Stimulated activated CD4-positive, alpha-beta T cell treated with anti-CD3 and anti-CD28 coated beads, TNF-alpha, amount 100 ng/mL, for 1 hour (primary cell): ENCODE measurements at regions not wholly inside any gene's neighbourhood (a gene's known extent, or its start where the extent isn't known, plus 50 kb on each side); places are given as distances from the start of the nearest gene placed in this dataset.

ENCODE experiments used
- DNase-seq, 3 donors: peaks; one replicate each; pipeline ENCODE4 v3.0.0-alpha.2; 2020; ENCODE audit warnings: low read depth in 3 of 3, low spot score in 1 of 3

DNA sequence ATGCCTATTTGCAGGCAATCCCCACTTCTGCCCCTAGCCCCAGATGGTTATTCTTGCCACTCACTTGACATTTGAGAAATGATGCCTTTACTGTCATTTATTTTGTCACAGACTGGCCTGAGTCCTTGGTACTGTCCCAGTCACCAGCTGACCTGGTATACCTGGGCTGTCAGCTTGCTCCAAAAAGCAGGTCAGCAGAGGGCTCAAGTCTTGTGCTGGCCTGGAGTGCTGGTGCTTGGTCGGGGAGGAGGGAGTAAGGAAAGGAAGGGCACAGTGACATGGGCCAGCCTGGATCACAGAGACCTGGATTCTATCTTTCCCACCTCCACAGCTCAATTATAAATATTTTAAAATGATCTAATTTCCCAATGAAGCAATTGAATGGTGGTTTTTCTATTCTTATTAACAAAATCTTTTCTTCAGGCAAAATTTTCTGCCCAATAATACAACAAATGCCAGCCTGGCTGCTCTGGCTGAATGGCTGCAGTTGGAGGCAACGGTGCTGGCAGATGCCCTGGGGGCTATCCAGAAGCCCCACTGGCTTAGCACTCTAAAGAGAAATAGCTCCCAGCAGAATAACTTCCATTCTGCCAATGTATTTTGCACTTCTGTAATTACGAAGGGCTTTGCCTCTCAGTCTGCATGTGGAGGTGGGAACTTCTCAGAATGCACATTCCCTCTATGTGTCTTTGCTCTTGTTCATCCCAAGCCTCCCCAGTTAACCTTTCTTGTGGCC lies 160.6 kb downstream of the GADD45G start:
- no peak for DNase-seq

DNA sequence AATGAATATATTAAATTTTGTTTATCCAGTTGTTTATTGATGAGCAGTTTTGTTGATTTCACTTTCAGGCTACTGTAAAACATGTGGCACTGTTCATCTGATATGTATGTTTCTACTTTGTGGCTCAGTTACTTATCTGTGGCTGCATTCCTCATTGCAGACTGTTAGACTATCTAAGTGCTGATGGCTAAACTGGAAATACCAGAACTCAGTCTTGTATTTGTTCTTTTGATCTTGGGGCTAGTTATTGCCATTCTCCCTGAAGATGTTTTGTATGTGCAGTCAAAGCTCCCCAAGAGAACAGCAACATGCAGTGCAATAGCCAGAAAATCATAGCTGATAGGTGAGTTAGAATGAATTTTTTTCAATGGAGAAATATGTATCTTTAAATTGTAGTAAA lies 162.2 kb downstream of the GADD45G start:
- no peak for DNase-seq

DNA sequence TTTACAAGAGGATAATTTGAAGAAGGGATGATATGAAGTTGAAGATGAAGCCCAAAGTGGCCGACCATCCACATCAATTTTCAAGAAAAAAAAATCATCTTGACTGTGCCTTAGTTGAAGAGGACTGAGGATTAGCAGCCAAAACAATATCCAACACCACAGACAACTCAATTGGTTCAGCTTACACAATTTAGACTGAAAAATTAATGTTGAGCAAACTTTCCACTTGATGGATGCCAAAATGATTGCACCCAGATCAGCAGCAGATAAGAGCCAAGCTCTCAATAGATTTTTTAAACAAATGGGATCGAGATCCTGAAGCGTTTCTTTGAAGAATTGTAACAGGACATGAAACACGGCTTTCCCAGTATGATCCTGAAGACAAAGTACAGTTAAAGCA lies 163.2 kb downstream of the GADD45G start:
- no peak for DNase-seq

DNA sequence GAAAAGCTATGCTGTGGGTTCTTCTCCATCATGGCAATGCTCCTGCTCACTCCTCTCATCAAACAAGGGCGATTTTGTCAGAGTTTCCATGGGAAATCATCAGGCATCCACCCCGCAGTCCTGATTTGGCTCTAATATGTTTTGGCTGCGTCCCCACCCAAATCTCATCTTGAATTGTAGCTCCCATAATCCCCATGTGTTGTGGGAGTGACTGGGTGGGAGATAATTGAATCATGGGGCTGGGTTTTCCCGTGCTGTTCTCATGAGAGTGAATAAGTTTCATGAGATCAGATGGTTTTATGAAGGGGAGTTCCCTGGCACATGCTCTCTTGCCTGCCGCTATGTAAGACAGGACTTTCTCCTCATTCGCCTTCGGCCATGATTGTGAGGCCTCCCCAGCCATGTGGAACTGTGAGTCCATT lies 163.8 kb downstream of the GADD45G start:
- no peak for DNase-seq

DNA sequence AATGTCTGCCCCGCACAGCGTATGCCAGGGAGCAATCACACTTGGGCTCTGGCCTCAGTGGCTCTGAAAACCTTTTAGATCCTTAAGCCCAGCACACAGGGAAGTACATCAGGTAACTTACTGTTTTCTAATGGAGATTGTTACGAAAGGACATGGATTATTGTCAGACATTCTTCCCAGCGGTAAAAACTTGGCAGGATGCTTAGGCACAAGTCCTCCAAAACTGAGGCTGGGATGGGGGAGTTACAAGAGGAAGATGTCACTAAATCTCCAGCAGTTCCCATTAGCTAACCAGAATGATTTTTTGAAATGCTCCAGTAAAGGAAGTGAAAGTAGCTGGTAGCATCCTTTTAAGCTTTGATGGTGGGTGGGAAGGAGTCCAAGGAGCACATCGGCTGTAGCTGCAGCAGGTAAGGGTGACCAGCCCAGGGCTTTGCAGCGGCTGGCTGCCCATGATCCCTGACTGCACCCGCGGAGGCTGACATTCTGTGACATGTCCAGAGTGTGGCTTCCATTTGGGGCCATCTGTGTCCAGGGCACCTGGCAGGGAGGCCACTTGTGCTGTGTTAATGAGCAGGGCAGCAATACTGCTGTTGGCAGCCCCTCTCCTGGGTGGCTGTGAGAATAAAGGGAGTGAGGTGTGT lies 165.8 kb downstream of the GADD45G start:
- DNase-seq = no peak

DNA sequence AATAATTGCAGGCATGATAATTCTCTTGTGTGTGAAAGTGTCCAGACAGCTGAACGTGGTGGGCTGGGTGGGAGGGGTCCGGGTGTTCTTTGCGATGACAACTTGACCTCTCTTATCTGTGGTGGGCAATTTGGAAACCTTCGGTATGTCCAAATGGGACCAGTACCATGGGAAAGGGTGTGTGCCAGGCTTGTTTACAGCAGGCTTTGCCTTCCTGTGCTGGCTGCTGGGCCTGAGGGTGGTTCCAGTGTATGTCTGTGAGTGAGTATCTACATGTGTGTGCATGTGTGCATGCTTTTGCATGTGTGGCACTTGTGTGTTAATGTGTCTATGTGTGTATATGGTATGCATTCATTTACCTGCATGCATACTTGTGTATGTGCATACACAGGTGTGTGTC lies 166.4 kb downstream of the GADD45G start:
- no peak for DNase-seq

DNA sequence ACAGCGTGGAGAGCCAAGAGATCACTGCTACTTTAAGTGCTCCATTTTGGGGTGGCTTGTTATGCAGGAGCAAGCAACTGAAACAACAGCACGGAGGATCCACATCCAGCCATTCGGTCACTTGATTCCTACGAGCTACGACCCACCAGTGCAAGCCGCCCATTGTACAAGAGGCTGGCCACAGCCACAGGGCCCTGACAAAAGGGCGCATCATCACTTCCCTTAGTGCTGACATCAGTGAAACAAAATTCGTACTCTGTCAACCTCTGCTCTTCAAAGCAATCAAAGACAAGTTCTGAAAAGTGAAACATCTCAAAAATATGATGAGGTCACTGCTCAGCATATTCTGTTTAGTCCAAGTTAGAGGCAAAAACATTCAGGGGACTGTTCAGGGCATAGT lies 168.4 kb downstream of the GADD45G start:
- no peak for DNase-seq

DNA sequence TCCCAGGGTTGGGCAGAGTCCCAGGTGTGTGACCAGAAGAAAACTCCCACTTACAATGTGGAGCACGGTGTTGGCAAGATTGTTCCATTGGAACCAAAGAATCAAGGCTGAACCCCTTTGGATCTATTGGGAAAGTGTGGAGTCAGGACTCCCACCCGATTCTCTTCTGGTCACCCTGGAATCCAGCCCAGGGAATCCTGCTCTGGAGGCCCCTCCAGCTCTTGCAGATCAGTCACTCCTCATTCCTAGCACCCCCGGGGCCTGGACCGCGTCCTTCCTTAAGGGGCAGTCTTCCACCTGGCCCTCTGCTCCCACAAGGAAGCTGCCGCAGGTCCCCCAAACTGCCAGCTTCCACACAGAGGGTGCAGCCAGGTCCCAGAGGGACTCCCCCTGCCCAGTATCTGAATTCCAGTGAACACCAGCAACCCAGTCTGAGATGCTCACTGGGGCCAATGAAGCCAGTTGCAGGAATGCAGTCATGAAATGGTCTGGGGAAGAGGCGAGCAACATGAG lies 170.1 kb downstream of the GADD45G start:
- no peak for DNase-seq

DNA sequence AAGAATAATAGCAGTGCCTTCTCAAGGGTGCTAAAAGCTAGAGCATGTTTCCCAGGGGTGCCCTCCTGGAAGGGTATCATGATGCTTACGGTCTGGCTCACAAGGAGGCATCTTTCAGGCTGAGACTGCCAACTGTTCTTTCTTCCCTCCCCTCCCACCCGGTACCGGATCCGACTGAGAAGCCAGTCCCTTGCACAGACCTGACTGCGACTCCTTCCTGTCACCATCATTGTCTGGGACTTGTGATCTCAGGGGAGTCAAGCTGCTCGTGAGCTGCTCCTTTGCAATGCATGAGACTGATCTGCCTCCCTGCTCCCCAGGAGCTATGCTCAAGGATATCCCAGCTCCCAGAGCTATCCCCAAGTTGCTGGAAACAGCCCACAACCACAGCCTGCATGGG lies 170.8 kb downstream of the GADD45G start:
- DNase-seq = no peak

DNA sequence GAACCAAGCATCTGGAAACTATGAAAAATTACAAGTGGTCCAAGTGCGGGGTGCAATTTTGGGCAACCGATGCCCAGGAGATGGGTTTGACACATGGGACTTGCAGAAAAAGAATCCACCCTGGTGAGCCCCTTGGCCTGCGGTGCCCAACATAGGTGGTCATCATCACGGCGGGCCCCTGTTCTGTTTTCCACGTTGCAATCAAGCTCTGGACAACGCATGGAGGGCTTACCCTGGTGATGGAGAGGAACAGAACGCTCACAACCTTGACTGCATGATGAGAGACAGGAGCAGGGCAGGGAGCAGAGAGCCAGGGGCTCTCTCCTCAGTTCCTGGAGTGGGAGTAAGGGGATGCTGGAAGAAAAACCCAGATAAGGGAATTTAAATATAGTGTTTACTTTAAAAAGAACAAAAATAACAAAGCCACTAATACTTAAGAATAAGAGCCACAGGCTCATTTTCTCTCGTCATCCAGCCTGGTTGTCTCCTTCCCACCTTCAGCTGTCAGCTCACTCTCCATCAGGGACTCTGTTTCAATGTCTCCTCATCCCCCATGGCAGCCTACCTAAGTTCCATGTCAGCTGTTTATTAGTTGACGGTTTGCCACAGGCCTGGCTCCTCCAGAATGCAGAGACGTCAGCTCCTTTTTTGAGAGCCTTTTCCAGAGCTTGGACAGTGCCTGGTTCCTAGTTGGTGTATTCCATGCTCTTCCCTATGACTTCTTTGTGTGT lies 172.1 kb downstream of the GADD45G start:
- DNase-seq = no peak

DNA sequence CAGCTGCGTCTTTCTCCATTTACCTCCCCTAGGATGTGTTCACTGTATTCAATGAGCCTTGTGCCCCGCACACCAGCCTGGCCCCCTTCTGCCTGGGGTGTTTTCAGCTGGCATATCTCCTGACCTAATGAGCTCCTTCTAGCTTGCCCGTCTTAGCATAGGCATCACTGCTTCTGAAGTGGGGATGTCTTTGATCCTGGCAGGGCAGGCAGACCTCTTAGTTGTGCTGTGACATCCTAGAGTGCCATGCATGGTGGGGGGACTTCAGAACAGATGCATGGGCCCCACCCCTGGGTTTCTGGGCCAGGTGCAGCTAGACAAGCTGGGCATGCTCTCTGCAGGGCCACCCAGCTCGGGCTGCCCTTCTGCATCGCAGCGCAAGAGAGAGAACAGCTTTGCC lies 172.7 kb downstream of the GADD45G start:
- no peak for DNase-seq

DNA sequence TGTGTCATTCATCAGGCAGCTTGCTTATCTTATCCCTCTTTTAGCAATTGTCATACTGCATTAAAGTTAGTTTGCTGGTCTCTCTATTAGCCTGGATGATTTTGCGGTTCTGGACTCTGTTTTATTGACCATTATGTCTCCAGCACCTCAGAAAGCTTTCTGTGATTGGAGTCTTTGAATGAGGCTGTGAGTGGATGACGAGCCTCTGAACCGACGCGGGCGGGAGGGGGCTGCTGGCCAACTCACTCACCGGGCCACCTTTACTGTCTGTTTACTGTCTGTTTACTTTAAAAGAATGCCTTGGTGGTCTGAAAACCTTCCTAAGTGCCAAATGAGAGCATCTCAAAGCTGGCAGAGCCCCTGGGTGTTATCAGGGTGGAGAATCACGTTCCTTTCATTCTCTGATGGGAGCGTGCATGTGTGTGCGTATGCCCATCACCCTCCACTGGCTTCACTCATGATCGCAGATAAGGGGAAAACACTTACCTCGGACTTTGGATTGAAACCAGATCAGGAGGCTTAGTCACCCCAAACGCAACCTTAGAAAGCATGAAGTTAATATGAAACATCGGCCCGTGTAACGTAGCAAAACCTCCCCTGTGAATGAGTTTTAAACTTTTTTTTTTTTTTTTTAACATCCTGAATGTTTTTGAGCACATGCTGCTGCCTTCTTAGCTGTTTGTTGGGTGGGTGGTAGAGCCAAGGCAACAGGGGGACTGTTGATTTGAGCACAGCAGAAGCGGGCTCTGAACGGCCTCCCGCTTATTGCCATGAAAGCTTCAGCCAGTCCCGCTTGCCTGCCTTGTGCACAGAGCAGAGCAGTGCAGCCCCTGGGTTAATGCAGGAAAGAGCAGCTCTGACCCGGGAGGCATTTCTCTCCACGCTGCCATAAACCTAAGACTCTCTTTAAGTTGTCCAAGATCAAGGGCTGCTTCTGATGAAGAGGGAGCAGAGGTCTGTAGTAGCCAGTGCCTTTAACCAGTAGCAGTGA lies 173.6 kb downstream of the GADD45G start:
- DNase-seq = no peak

DNA sequence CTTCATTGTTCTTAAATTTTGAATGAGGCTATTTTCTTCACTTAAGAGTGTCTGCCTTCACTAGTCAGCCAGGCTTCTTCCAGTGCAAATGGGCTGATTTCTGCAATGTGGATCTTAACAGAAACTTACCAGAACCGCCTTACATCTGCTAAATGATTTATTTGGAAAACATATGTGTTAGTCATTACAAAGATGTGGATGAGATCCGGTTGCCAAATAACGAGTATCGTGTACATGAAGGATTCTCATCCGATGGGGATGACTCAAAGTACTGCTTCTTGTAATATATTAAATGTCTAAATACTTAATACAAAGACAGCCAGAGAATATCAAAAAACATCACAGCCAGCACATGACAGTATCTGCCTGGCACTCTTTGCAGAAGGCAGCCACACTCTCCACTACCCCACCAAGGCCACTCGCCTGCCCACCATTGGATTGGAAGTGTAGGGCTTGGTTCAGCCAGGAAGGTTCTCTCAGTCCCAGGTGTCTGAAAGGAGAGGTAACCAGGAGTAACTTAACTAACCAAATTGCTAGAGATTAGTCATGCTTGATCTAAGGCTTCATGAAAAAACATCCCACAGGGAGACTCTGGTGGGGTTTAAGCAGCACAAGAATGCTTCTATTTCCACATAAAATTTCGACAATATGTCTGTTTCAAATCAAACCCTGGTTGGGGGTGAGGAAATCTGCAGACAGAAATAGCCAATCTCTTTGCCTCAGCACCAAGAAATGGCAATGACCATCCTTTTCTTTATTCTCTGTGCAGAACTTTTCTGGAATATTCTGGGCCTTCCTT lies 174.8 kb downstream of the GADD45G start:
- DNase-seq = no peak

DNA sequence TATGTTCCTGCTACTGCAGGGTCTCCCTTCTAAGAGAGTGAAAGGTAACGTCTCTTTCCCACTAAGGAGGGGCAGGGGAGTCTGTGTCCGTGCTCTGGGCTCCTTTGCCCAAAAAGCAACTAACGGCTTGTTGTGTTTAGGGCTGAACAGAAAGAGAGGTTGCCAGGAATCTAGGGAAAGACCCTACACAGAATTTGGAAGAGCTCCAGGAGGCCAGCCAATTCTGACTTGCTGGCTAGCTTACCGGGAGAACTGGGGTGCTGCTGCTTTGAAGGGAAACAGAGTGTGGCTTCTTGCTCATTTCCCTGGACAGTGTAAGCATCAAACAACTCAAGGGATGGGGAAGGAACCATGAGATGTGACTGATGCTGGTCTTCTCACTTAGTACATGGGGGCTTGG lies 176.1 kb downstream of the GADD45G start:
- no peak for DNase-seq

DNA sequence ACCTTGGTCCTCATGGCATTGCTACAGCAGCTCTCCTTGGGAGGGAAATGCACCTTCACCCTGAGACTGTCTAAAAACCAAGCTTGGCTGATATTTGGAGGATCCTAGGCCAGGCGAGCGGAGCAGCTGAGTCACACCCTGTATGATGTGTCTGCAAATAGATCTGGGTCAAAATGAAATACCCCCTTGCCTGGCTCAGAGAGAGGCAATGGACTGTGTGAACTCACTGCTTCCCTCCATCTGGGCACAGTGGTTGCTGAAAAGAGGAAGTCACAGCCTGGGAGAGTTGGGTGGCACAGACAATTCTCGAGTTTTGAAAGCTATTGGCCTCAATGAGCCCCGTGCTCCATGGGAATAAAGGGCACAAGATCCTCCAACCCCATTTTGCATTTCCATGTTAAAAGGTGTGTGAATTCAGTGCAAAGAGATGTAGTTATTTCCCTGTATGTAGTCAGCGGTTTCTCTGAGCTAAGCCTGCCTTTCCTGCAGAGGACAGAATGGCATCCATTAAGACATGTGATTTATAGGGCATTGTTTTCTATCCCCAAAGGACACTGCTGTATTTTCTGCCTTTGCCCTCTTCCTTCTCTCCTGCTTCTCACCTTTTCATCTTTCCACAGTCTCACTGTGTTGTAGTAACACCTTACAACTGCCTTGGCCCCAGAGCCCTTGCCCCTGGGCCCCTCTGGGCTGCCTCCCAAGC lies 177.2 kb downstream of the GADD45G start:
- no peak for DNase-seq

DNA sequence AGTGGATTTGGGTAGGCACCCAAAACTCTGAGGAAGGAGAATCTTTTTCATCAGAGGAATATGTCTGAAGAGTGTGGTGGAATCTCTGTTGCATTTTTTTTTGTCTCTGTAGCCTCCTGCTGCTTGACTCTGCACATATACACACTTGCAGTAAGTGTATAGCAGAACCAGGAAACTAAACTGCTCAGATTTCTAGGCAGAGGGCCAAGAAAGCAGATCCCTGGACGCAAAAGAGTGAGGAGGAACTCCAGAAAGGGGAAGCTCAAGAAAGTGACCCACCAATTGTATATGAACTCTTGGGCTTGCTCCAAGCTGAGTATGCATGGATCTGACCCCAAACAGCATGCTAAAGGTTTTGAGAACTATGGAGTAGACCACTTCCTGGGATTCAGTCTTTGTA lies 181.8 kb downstream of the GADD45G start:
- DNase-seq = no peak

DNA sequence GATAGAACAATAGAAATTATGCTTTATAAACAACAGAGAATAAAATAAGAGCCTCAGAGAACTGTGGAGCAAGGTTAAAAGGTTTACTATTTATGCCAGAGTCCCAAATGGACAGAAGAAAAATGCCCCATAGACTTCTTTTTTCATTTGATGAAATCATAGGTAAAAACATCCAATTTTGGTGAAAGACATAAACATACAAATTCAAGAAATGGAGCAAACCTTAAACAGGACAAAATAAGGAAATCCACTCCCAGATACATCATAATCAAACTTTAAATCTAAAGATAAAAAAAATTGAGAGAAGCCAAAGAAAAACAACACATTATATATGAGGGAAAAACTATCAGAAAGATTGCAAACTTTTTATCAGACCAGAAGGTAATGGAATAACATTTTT lies 182.8 kb downstream of the GADD45G start:
- DNase-seq = no peak

DNA sequence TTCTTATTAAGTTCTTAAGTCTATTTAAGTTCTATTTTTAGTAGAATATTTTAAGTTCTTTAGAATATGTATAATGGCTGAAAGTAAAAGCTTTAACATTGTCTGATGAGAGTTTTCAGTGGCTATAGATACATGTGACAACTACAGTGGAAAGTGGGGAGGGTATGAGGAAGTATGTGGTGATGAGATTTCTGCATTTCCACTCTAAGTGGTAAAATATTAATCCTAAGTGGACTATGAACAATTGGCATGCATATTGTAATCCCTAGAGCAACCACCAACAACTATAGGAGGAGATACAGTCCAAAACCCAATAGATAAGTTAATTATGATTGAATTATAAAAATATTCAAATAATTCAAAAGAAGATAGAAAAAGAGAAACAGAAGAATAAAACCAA lies 183.6 kb downstream of the GADD45G start:
- DNase-seq = no peak

DNA sequence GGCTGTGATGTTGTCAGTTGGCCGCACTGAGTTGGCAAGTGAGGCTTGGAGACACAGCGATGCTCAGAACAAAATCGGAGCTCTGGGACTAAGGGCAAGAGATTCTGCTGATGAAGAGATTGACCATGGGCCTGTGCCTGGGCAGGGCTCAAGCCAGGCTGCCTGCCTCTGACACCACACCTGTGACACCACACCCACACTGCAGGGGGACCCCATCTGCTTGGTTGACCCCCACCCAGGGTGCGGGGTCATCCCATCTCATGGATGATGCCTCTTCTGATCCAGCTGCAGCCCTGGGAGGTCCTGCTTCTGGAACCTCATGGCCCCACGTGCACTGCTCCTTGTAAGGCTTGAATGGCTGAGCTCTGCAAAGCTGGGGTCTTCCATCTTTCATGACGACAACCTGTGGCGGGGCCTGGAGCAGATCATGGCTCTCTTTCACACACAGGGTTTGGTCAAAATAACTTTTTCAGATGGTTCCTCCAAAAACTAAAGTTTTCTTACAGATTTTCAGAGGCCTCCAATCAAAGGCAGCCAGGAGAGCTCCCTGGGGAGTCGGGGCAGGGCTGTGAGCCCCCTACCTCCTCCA lies 185.2 kb downstream of the GADD45G start:
- DNase-seq = no peak
